ENCODE measurements at regions not wholly inside any gene's neighbourhood (a gene's known extent, or its start where the extent isn't known, plus 50 kb on each side); places are given as distances from the start of the nearest gene placed in this dataset.

- TF ChIP-seq POLR2AphosphoS5 (IDR thresholded peaks at IDR 0.05; ENCODE audit: insufficient read depth in 1 of 2, low read depth in 1 of 2) (no peak), CTCF (IDR thresholded peaks at IDR 0.05) (no peak), POLR2A (IDR thresholded peaks at IDR 0.05) (no peak)
Observed at GRCh38 chrX:149322316-149322715, 182.8 kb downstream of the IDS start.

Measured in vagina (tissue), 2 donors.